Astrocyte of the spinal cord (primary cell): ENCODE measurements at regions not wholly inside any gene's neighbourhood (a gene's known extent, or its start where the extent isn't known, plus 50 kb on each side); places are given as distances from the start of the nearest gene placed in this dataset.
A peak's percentile ranks its signal among the peaks of the same experiment; 100 is the strongest.

Experiments used
- DNase-seq: peaks from one replicate; pipeline ENCODE4 v3.0.0; 2011; ENCODE audit warnings: low read depth, low spot score
- H3K4me3 ChIP-seq: 2 replicates; pipeline ENCODE4 v1.5.1; 2011; ENCODE audit warnings: low read depth, mild to moderate bottlenecking, low read length, moderate library complexity
- in situ Hi-C: cut with HindIII; loops from 2 replicates; pipeline ENCODE4 v1.10.0; 2017; ENCODE audit warnings: low sequenced_read_pairs
- TF ChIP-seq, protein P1 (sequence below): IDR thresholded peaks from 2 replicates; pipeline ENCODE4 v1.5.1; 2012; ENCODE audit warnings: low read depth, mild to moderate bottlenecking, low read length, inconsistent platforms

DNA sequence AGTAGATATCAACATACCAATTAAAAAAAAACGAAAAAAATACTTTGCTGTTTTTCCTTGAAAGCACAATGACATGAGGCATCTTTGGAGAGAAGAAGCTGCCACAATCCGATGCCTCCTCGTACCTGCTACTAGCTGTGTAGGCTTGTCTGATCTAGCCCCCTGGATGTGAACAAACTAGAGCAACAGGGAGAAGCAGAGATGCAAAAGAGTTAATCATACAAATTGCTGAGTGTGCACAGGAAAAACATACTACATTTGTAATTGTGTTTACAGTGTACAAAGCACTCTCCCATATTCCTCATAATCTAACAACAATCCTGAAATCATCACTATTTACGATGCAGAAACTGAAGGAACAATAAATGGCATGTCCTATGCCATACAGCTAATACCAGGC is 227.0 kb upstream of the CTNNB1 start:
- no peak for DNase-seq
- TF ChIP-seq, protein P1, sequence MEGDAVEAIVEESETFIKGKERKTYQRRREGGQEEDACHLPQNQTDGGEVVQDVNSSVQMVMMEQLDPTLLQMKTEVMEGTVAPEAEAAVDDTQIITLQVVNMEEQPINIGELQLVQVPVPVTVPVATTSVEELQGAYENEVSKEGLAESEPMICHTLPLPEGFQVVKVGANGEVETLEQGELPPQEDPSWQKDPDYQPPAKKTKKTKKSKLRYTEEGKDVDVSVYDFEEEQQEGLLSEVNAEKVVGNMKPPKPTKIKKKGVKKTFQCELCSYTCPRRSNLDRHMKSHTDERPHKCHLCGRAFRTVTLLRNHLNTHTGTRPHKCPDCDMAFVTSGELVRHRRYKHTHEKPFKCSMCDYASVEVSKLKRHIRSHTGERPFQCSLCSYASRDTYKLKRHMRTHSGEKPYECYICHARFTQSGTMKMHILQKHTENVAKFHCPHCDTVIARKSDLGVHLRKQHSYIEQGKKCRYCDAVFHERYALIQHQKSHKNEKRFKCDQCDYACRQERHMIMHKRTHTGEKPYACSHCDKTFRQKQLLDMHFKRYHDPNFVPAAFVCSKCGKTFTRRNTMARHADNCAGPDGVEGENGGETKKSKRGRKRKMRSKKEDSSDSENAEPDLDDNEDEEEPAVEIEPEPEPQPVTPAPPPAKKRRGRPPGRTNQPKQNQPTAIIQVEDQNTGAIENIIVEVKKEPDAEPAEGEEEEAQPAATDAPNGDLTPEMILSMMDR, result no peak
- in situ Hi-C loops, result no loop called here
- no peak overlapping the region for H3K4me3 ChIP-seq

DNA sequence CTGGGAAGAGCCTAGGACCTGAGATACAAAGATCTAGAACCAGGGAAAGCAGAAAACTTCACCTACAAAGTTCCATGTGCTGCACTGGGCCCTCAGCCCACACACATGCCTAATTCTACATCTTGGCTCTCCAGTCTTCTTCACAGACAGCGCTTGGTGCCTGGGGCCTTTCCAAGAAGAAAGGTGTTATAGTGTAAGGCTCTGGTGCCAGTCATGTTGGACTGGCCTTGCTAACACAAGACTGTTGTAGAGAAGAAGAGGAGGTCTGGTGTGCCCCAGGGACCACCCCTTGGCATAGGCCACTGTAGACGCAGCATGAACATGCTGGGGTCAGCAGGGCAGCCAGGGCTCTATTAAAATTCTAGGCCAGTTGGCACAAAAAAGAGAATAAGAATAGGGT is 226.2 kb upstream of the CTNNB1 start:
- no peak for DNase-seq
- no peak overlapping the region for H3K4me3 ChIP-seq
- in situ Hi-C loops, result no loop called here
- TF ChIP-seq, protein P1, result no peak

DNA sequence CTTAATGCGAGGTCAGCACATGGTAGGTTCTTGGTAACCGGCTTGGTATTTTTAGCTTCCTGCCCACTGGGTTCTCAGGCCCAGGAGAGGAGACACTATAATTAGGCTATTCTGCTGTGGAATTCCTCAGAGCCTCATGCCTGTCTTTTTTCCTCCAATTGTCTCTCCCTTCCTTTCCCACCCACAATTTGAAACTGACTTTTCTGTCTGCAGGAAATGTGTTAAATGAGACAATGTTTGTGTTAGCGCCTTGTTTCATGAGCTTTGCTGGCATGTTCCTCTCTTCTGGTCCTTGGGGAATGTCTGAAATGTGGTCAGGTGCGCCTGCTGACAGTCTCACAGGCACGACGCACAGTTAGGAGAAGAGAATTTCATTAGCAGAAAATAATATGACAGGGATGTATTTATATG is 223.6 kb upstream of the CTNNB1 start:
- TF ChIP-seq, protein P1, result no peak
- in situ Hi-C loops, result no loop called here
- DNase-seq, result peak; percentile 48
- no peak overlapping the region for H3K4me3 ChIP-seq

DNA sequence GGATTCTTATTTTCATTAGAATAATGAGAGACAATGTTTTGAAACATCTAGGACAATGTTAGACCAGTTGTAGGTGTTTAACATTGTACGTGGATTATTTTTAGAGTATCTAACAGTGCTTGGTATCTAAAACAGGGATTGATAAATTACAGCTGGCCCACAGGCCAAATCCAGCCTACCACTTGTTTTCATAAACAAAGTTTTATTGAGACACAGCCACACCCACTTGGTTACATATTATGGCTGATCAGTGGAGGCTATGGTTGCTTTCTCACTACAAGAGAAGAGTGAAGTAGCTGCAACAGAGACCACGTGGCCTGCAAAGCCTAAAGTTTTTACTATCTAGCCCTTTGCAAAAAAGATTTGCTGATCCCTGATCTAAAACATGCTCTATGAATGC is 223.1 kb upstream of the CTNNB1 start:
- DNase-seq, result no peak
- in situ Hi-C loops, result no loop called here
- TF ChIP-seq, protein P1, result no peak
- H3K4me3 ChIP-seq, result no peak overlapping the region

DNA sequence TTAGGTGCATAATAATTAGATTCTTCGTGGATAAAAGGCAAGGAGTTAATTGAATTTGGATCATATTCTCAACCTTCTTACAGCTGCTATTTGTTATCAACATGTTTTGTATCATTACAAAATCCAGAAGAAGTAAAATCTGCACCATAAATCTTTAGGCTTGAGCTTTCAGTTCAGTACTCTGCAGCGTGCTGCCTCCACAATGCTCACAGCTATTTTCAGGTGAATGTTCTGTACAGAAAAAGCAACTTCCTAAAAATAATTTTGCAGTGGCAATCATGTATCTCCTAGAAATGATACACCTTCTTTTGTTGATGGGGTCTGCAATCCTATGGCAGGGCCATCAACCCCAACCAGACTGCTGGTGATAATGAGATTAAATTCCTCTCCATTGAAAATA is 220.9 kb upstream of the CTNNB1 start:
- TF ChIP-seq, protein P1, result no peak
- no peak for DNase-seq
- in situ Hi-C loops, result no loop called here
- H3K4me3 ChIP-seq, result no peak overlapping the region

DNA sequence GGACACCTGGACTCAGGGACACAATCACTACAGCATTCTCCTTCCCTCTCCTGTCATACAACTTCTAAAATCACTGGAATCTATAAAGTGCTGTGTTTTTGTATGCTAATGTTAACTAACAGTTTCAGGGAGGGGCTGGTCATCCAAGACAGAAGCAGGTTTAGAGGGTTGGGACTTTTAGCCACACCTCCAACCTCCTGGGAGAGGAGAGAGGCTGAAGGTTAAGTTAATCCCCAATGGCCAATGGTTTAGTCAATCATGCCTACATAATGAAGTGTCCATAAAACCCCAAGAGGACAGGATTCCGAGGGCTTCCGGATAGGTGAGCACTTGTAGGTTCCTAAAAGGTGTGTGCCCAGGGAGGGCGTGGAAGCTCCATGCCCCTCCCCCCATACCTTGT is 219.3 kb upstream of the CTNNB1 start:
- TF ChIP-seq, protein P1, result no peak
- in situ Hi-C loops, result no loop called here
- no peak for DNase-seq
- H3K4me3 ChIP-seq, result no peak overlapping the region

DNA sequence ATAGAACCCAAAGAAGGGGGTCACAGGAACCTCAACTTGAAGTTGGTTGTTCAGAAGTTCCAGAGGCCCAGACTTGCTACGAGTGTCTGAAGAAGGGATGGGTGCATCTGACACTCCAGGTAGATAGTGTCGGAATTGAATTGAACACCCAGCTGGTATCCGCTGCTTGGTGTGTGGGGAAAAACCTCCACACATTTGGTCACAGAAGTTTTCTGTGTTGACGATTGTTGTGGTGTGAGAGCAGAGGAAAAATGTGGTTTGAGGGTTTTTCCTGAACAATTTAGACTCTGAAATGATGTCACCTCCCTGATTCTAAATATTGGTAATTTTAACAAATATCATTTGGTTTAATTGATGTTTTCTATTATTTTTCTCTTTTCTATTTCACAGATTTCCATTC is 218.8 kb upstream of the CTNNB1 start:
- no peak overlapping the region for H3K4me3 ChIP-seq
- no peak for DNase-seq
- in situ Hi-C loops, result no loop called here
- TF ChIP-seq, protein P1, result no peak
